B cell (primary cell): ENCODE measurements at regions not wholly inside any gene's neighbourhood (a gene's known extent, or its start where the extent isn't known, plus 50 kb on each side); places are given as distances from the start of the nearest gene placed in this dataset.

ENCODE experiments used
- CTCF ChIP-seq: fragments of 200-600 bp; IDR thresholded peaks from one replicate; pipeline ENCODE4 v1.8.0; 2022; ENCODE audit warnings: antibody characterized with exemption, mild to moderate bottlenecking
- EZH2 ChIP-seq: IDR thresholded peaks from 2 replicates; pipeline ENCODE4 v1.6.1; 2012; ENCODE audit warnings: borderline replicate concordance, low read depth, mild to moderate bottlenecking, moderate library complexity, low read length; ENCODE audit not compliant: insufficient read depth, poor library complexity, severe bottlenecking

- TF ChIP-seq EZH2 (no peak), CTCF (no peak)
These were observed 103.9 kb upstream of the FOXP4 start for GRCh38 chr6:41442352-41442672.
